NOMO-1 treated with DMSO at 0.1 percent for 48 hours (cell line): ENCODE measurements at regions not wholly inside any gene's neighbourhood (a gene's known extent, or its start where the extent isn't known, plus 50 kb on each side); places are given as distances from the start of the nearest gene placed in this dataset.

Experiments used
- DNase-seq: peaks from one replicate; lab custom pipeline; 2025; ENCODE audit not compliant: unreplicated experiment; lab: John Stamatoyannopoulos, UW

DNA sequence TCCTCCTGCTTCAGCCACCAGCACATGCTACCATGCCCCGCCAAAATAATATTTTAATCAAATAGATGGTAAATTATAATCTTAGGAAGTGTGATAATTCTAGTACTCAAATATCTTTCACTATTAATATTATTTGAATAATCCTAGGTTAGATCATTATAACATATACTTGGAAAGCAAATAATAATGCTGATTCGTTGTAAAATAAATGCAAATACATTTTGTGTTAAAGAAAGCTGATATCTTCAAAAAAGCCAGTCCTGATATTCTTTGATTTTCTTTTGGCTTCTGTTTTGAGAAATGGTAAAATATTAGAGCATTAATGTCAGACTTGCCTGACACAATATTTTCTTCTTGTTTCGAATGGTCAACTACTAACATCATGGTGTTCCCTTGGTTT lies 116.3 kb upstream of the ADAMTS5 start:
- no peak for DNase-seq

- DNase-seq: no peak
Measured at GRCh38 chr21:27082431-27083010, 115.6 kb upstream of the ADAMTS5 start.

DNA sequence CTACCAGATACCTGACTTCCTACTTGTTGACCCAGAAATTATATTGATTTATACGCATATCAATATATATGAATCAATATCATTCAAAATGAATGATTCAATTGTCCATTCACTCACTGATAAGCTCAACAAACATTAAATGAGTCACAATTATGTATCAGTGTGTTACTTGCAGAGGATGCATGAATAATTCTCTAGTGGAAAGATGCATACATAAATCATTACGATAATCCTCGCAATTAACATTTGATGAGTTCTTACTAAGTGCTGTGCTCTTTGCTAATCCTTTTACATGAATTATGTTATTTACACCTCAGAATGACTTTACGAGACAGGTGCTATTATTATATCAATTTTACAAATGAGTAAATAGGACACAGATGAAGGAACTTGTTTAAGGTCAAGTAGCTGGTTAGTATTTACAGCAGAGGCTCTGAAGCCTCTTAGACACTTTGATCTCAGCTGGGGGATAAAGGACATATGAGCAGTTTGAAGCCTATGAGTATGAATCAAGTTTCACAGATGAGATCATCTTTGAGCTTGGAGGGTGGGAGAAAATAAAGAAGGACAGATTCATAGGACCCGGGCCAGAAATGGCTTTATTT lies 112.8 kb upstream of the ADAMTS5 start:
- DNase-seq: no peak

DNA sequence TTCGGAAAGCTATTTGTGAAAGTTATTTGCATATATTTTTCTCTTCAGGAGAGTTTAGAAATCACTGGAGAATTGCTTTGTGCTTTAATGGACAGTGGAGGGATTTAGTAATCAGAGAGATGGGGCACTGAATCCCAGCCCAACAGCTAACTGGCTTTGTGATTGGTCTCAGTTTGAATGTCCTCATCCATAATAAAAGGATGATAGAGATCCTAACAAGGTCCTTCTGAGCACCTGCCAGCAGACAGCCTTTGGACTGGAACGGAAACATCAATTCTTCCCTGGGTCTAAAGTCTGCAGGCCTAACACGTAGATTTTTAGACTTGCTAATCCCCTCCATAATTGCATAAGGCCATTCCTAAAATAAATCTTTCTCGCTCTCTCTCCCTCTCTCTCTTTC lies 112.0 kb upstream of the ADAMTS5 start:
- no peak for DNase-seq

DNA sequence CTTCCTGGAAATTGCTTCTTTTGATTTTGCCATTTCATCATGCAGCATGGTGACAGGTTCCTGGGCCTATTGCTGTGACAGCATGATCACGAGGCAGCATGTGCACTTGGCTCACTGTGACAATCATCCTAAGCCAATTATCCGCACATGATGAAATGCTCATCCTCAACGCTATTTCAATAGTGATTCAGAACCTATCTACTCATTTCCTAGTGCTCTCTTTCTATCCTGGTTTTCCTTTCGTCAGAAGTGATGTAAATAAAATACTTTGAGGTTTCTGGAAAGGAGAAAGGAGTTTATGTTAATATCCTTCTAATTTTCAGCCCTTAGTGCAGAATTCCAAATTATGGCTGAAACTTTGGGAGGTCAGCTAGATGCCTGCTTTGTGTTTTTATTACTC lies 110.6 kb upstream of the ADAMTS5 start:
- peak; percentile 30 for DNase-seq

- no peak for DNase-seq
Measured at GRCh38 chr21:27076025-27076424, 109.1 kb upstream of the ADAMTS5 start.

GRCh38 chr21:27070861-27071670 lies 104.2 kb upstream of the ADAMTS5 start:
- no peak for DNase-seq

DNA sequence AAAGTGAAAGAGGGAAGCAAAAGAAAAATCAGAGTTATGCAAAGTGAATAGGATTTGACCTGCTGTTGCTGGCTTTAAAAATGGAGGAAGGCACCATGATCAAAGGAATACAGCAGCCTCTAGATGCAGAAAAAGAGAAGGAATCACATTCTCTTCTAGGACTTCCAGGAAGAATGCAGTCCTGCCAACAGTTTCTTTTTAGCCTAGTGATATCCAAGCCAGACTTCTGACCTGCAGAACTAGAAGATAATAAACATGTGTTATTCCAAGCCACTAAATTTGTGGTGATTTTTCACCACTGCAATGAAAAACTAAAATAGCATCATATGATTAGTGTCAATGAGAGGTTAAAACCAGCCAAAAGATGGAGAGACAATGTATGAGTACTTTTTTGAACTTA lies 101.9 kb upstream of the ADAMTS5 start:
- no peak for DNase-seq

DNA sequence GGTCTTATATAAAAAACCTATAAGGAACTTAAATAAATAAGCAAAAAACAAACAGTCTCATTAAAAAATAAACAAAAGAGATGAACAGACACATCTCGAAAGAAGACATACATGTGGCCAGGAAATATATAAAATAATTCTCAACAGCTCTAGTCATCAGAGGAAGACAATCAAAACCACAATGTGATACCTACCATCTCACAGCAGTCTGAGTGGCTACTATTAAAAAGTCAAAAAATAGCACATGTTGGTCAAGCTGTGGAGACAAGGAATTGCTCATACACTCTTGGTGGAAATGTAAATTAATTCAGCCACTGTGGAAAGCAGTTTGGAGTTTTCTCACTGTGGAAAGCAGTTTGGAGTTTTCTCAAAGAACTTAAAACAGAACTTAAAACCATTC lies 100.3 kb upstream of the ADAMTS5 start:
- no peak for DNase-seq

DNA sequence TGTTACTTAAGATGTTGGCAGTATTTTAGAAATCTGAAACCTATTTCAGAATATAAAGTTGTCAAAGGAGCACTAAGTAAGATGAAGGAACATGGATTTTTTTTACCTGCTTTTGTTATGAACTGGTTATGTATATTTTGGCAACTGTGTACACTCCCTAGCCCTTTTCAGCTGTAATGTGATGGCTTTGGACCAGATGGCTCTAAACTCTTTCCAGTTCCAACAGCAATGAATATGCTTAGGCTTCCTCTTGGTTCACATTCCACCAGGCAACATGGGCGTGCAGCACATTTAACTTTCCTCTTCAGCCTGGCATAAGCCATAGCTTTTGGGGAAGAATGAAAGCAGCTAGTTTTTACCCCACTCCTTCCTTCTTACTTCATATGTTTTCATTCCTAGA lies 95.6 kb upstream of the ADAMTS5 start:
- DNase-seq: no peak

- DNase-seq: no peak
Measured at GRCh38 chr21:27061770-27062169, 94.9 kb upstream of the ADAMTS5 start.

- DNase-seq: no peak
Measured at GRCh38 chr21:27060190-27060589, 93.3 kb upstream of the ADAMTS5 start.

DNA sequence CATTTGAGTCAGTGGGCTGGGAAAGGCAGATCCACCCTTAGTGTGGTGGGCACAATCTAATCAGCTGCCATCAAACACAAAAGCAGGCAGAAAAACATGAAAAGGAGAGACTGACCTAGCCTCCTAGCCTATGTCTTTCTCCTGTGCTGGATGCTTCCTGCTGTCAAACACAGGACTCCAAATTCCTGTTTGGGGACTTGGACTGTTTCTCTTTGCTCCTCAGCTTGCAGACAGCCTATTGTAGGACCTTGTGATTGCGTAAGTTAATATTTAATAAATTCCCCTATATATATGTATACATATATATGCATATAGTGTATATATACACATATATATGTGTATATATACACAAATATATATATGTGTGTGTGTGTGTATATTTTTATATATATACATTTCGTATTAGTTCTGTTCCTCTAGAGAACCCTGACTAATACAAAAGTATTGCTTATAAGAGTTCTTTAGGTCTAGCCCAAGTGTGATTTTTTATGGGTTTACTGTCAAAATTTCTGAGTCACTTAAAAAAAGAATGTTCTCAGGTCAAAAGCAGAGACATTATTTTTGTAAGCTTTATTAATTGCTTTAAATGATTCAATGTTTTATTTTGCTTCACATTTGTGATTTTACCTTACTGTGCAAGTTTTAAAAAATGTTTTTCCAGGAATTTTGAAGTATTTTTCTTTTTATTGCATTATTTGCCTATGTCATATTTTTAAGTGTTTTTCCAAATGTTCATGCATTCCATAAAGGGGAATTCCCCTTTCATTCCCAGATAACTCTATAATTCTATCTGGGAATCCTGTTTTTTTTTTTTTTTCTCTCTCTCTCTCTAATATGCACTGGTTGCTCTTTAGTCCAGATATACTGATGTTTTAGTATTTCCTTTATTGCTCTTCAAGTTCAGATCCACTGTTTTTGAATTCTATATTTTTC lies 92.1 kb upstream of the ADAMTS5 start:
- DNase-seq: no peak

GRCh38 chr21:27057997-27058396 lies 91.1 kb upstream of the ADAMTS5 start:
- no peak for DNase-seq

GRCh38 chr21:27047658-27048314 lies 80.9 kb upstream of the ADAMTS5 start:
- no peak for DNase-seq

DNA sequence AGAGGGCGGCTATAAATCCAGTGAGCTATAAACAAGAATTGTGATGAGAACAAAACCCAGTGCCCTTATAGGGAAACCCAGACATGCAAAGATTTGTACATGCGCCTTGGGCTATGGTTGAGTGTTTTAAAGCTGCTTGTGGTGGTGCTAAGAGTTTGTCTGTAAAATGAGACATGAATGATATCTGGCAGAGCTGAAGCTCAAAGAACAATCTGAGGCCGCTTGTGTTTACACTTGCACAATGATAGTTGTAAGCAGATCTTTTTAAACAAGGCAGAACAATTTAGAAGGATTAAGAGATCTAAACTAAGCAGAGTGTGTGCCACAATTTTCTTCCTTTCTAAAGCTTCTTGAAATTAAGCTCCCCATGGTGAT lies 80.4 kb upstream of the ADAMTS5 start:
- DNase-seq: no peak

- DNase-seq: no peak
Measured at GRCh38 chr21:27045281-27045985, 78.5 kb upstream of the ADAMTS5 start.

DNA sequence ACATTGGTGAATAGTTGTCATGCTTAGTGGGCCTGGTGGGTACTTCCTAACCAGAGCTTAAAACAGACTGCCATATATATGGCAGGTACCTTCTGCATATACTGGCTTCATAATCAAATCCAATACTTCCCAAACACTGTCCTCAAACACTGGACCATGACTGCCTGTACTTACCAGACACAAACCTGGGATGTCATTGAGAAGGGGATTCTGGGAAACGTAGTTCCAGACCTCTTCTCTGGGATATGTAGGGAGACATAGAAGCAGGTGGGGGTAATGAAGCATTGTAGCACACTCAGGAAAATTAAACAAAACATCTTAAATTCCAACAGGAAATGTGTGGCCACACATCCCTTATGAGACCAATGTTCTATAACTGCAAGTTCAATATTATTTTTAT lies 76.5 kb upstream of the ADAMTS5 start:
- DNase-seq: no peak

- no peak for DNase-seq
Measured at GRCh38 chr21:27040738-27041469, 74.0 kb upstream of the ADAMTS5 start.
